Kidney epithelial cell (primary cell): ENCODE measurements at regions not wholly inside any gene's neighbourhood (a gene's known extent, or its start where the extent isn't known, plus 50 kb on each side); places are given as distances from the start of the nearest gene placed in this dataset.
"Not testable (repeated sequence)": the region's sequence is repeated elsewhere in the genome, so short reads cannot be mapped to it uniquely, and the experiment has no call there.

ENCODE experiments used
- DNase-seq: peaks from one replicate; pipeline ENCODE4 v3.0.0-alpha.2; 2010; ENCODE audit warnings: low read depth
- H3K27me3 ChIP-seq: 2 replicates; pipeline ENCODE4 v1.6.0; 2011; ENCODE audit warnings: low read length; ENCODE audit not compliant: control insufficient read depth, insufficient read depth
- H3K36me3 ChIP-seq: 2 replicates; pipeline ENCODE4 v1.5.1; 2011; ENCODE audit warnings: low read length; ENCODE audit not compliant: control insufficient read depth, insufficient read depth
- H3K4me3 ChIP-seq: 2 replicates; pipeline ENCODE4 v1.5.1; 2011; ENCODE audit warnings: low read depth, mild to moderate bottlenecking, control low read depth, low read length
- TF ChIP-seq, protein P1 (sequence below): IDR thresholded peaks from 2 replicates; pipeline ENCODE4 v1.5.1; 2011; ENCODE audit warnings: mild to moderate bottlenecking, moderate library complexity, low read length, control low read depth, inconsistent platforms; ENCODE audit not compliant: insufficient read depth, poor library complexity, severe bottlenecking

DNA sequence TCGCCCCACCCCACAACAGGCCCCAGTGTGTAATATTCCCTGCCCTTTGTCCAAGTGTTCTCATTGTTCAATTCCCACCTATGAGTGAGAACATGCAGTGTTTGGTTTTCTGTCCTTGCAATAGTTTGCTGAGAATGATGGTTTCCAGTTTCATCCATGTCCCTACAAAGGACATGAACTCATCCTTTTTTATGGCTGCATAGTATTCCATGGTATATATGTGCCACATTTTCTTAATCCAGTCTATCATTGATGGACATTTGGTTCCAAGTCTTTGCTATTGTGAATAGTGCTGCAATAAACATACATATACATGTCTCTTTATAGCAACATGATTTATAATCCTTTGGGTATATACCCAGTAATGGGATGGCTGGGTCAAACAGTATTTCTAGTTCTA, 132.7 kb downstream of the SNX10 start:
- not testable (repeated sequence) for DNase-seq, H3K36me3 ChIP-seq, H3K4me3 ChIP-seq, H3K27me3 ChIP-seq

DNA sequence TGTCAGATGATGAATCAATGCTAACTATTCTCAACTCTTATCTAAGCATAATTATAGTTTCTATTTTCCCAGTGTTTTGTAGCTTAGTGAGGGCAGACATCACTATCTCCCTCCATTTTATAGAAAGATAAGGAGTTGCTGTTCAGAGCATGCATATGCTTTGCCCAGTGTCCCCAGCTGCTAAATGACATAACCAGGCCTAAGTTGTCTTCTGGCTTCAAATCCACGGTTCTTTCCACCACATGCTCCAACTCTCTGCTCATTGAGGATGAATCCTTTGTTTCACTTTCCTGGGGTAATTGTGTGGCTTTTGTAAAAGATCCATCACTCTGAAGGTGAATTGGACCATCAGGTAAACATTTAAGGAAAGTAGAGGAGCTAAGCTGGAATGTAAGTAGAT, 134.0 kb downstream of the SNX10 start:
- no peak for DNase-seq
- TF ChIP-seq, protein P1, sequence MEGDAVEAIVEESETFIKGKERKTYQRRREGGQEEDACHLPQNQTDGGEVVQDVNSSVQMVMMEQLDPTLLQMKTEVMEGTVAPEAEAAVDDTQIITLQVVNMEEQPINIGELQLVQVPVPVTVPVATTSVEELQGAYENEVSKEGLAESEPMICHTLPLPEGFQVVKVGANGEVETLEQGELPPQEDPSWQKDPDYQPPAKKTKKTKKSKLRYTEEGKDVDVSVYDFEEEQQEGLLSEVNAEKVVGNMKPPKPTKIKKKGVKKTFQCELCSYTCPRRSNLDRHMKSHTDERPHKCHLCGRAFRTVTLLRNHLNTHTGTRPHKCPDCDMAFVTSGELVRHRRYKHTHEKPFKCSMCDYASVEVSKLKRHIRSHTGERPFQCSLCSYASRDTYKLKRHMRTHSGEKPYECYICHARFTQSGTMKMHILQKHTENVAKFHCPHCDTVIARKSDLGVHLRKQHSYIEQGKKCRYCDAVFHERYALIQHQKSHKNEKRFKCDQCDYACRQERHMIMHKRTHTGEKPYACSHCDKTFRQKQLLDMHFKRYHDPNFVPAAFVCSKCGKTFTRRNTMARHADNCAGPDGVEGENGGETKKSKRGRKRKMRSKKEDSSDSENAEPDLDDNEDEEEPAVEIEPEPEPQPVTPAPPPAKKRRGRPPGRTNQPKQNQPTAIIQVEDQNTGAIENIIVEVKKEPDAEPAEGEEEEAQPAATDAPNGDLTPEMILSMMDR = no peak
- Histone ChIP-seq H3K4me3 (no peak overlapping the region), H3K27me3 (no peaks in the 10 kb centered on the region), H3K36me3 (no peaks in the 10 kb centered on the region)

- TF ChIP-seq, protein P1 = no peak
- H3K36me3 ChIP-seq = no peaks in the 10 kb centered on the region
- H3K4me3 ChIP-seq = no peak overlapping the region
- no peak for DNase-seq
- no peaks in the 10 kb centered on the region for H3K27me3 ChIP-seq
Observed at GRCh38 chr7:26426096-26426495, 134.4 kb downstream of the SNX10 start.

DNA sequence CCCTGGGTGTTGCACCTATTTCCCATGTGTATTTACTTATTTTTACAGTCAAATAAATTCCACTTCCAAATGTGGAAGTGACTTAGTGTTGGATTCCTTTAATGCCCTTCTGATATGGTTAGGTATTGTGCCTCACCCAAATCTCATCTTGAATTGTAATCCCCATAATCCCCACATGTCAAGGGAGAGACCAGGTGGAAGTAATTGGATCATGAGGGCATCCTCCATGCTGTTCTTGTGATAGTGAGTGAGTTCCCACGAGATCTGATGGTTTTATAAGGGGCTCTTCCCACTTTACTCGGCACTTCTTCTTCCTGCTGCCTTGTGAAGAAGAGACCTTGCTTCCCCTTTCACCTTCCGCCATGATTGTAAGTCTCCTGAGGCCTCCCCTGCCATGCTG, 136.9 kb downstream of the SNX10 start:
- H3K4me3 ChIP-seq = no peak overlapping the region
- TF ChIP-seq, protein P1 = no peak
- H3K27me3 ChIP-seq = no peaks in the 10 kb centered on the region
- H3K36me3 ChIP-seq = no peaks in the 10 kb centered on the region
- DNase-seq = no peak

DNA sequence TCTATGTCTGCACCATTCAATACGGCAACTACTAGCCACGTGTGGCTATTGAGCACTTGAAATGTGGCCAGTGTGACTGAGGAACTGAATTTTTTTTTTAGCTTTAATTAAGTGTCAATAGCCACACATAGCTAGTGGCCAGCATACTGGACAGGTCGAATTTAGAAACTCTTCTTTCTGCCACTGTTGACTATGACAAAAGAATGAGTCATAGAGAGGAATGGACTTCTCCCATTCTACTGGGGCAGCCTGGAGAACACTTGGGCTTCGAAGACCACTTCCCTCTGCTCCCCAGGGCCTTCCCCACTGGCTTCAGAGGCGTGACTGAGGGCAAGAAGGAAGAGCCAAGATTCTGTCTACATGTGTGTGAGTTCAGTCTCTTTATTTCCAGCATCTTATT, 137.5 kb downstream of the SNX10 start:
- no peaks in the 10 kb centered on the region for H3K36me3 ChIP-seq
- no peaks in the 10 kb centered on the region for H3K27me3 ChIP-seq
- no peak overlapping the region for H3K4me3 ChIP-seq
- TF ChIP-seq, protein P1 = no peak
- no peak for DNase-seq

DNA sequence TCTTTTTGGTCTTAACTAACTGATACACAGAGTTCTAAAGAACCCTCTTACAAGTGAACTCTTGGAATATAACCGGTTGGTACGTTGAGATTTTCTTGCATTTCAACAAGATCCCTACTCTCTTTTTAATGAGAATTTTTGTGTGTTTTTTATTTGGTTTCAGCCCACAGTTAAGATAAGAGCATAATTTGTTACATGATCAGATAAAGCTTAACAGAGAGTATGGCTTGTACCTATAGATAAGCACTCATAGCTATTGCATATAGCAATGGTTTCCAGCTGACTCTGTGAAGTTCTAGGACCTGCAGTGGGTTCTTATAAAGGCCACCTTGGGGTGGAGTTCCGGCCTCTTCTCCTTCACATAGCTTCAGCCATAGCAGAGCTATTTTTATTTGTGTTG, 143.3 kb downstream of the SNX10 start:
- no peak for DNase-seq
- Histone ChIP-seq H3K36me3 (no peaks in the 10 kb centered on the region), H3K4me3 (no peak overlapping the region), H3K27me3 (no peaks in the 10 kb centered on the region)
- TF ChIP-seq, protein P1 = no peak
